T47D (cell line): ENCODE measurements at regions not wholly inside any gene's neighbourhood (a gene's known extent, or its start where the extent isn't known, plus 50 kb on each side); places are given as distances from the start of the nearest gene placed in this dataset.

Experiments
- DNase-seq, 2 experiments: peaks; one replicate each; pipeline versions ENCODE4 v3.0.0 to v3.0.0-alpha.2; 2011 to 2012; ENCODE audit warnings: low read depth in 1 of 2, low spot score in 1 of 2
- JUND ChIP-seq: IDR thresholded peaks from 2 replicates; pipeline ENCODE4 v1.6.1; 2012; ENCODE audit warnings: low read depth
- in situ Hi-C: cut with HindIII; loops from 2 replicates; pipeline ENCODE4 v1.10.0; 2016; ENCODE audit warnings: low sequenced_read_pairs, low pct_unique_long_range_greater_than_20kb

- in situ Hi-C loops: no loop called here
- TF ChIP-seq JUND: no peak
- no peak for DNase-seq
Measured at GRCh38 chr6:90805619-90806155, 218.8 kb upstream of the MAP3K7 start.

DNA sequence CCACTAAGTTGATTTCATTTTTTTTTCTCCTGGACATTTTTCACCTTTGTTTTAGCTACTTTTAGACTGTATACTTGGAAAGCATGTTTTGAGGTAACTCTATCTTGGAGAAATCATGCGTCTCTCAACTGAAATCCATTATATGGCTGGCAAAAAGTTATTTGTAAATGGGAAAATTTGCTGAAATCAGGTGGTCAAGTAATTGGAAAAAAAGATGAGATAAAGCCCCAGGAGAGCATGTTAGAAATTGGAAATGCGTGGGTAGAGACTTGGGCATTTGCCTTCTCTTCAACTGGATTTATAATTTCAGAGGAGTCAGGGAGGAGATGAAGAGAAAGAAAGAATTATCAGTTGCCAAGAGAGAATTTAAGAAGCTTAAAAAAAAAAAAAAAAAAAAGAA lies 217.1 kb upstream of the MAP3K7 start:
- no peak for TF ChIP-seq JUND
- no peak for DNase-seq
- in situ Hi-C loops: no loop called here

DNA sequence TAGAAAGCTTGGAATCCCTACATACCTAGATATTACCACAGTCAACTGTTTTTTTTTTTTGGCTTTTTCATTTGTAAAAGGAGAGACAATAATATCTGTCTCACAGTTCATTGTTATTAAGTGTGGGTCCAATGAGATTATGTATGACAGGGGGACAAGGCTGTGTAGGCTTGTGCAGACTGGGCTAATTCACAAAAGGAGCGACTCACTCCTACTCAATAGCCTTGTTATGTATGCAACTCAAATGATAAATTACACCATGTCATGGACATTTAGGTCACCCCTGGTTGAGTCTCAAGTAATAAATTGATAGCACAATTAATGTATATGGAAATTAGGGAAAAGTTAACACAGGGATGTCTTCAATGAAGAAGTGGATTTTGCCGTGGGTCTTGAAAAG lies 208.2 kb upstream of the MAP3K7 start:
- no peak for TF ChIP-seq JUND
- in situ Hi-C loops: no loop called here
- no peak for DNase-seq

- no peak for TF ChIP-seq JUND
- in situ Hi-C loops: no loop called here
- DNase-seq: no peak
Measured at GRCh38 chr6:90793771-90794170, 206.9 kb upstream of the MAP3K7 start.

DNA sequence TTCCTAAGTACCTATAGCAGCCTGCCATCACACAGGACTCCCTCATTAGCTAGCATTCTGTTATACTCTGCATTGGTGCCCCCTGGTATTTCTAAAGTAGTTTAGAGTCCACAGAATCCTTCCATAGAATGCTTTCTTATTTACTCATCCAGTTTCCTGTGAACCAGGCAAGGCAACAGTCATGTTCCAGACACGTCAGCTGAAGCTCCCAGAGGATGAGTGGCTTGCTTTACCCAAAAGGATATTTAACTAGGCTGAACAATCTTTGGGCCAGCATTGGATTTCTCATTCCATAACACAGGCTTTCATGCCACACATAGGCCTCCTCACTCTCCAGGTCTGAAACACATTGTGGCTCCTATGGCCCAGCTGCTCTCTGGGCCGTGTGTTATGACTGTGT lies 203.8 kb upstream of the MAP3K7 start:
- no peak for DNase-seq
- in situ Hi-C loops: no loop called here
- no peak for TF ChIP-seq JUND

GRCh38 chr6:90790058-90790457 lies 203.2 kb upstream of the MAP3K7 start:
- in situ Hi-C loops: no loop called here
- TF ChIP-seq JUND: no peak
- no peak for DNase-seq

- in situ Hi-C loops: no loop called here
- no peak for DNase-seq
- TF ChIP-seq JUND: no peak
Measured at GRCh38 chr6:90788781-90789180, 201.9 kb upstream of the MAP3K7 start.

GRCh38 chr6:90787446-90787845 lies 200.6 kb upstream of the MAP3K7 start:
- no peak for TF ChIP-seq JUND
- in situ Hi-C loops: no loop called here
- no peak for DNase-seq

DNA sequence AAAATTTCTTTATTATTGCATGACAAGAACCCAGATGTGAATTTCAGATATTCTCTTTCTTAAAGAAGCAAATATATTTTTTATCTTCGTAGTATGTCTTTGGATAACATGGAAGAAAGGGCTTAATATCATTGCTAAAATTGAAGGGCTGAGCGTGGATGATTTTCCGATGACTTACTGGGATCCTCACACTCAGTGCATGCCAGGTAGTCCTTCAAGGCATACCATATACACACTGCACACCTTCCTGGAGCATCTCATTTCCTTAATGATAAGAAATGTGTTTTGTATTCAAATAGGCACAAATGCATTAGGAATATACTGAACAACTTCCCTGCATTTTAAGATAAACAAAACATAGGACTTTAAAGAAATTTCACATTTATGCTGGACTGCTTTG lies 193.9 kb upstream of the MAP3K7 start:
- no peak for DNase-seq
- in situ Hi-C loops: no loop called here

GRCh38 chr6:90780141-90780540 lies 193.3 kb upstream of the MAP3K7 start:
- no peak for DNase-seq
- in situ Hi-C loops: no loop called here
- TF ChIP-seq JUND: no peak

More for the DNA sequence above, 193.9 kb upstream of the MAP3K7 start:
- TF ChIP-seq JUND: no peak

GRCh38 chr6:90778417-90779203 lies 191.7 kb upstream of the MAP3K7 start:
- in situ Hi-C loops: no loop called here
- TF ChIP-seq JUND: no peak
- DNase-seq: no peak

- no peak for TF ChIP-seq JUND
- DNase-seq: no peak
- in situ Hi-C loops: no loop called here
Measured at GRCh38 chr6:90770778-90771177, 183.9 kb upstream of the MAP3K7 start.

DNA sequence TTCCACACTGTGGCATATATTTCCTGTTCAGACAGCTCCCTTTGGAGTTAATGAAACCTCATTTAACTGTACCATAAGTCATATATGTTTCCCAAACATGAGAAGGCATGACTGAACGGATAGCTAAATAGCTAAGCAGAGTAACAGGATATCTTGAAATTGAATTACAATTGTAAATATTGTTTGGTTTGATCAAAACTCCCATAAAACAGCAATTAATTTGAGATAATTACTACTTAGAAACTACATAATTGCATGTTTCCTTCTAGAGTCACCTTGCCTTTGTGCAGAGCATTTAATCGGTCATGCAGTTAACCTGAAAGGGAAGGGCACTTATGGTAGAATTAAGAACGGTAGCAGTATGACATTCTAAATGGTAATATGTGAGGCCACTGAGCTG lies 179.0 kb upstream of the MAP3K7 start:
- TF ChIP-seq JUND: no peak
- DNase-seq: no peak
- in situ Hi-C loops: no loop called here

DNA sequence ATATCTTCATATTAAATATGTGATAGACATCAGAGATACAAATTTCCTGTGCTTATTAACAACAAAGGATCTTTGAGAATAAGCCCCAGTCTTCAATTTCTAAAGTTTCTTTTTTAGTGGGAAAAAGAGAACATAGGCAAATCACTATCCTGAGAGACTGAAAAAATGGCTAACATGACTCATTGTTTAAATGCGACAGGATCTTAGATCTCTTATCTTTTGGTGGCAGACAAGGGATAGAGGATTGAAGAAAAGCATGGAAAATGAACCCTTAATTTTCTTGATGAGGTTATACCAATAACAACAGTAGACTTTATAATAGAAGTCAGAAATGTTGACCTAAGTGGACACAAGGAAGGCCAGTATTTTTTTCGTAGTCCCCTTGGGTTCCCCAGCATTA lies 178.6 kb upstream of the MAP3K7 start:
- no peak for TF ChIP-seq JUND
- in situ Hi-C loops: no loop called here
- no peak for DNase-seq
